HepG2 (cell line): ENCODE measurements at regions not wholly inside any gene's neighbourhood (a gene's known extent, or its start where the extent isn't known, plus 50 kb on each side); places are given as distances from the start of the nearest gene placed in this dataset.

ENCODE experiments used
- ATAC-seq: fragments of 200-7000 bp; cut with Tn5 transposase; 3 replicates; pipeline ENCODE4 v1.9.1; 2020; ENCODE audit warnings: mild to moderate bottlenecking, moderate library complexity
- BruUV-seq: library from RNA; stranded (reverse); fragments of 400-500 nt; replicated peaks from 2 replicates; lab custom pipeline; 2021; lab: Mats Ljungman, UMichigan
- CTCF ChIA-PET: fragments of 300-600 bp; formaldehyde crosslinking; extraction: SDS; loops from one replicate; lab custom pipeline; 2021; ENCODE audit warnings: low total read pairs, inconsistent platforms, low intra/inter-chr PET ratio; lab: Yijun Ruan, JAX
- POLR2A ChIA-PET: fragments of 350-600 bp; sonication (Branson Sonifier 250); formaldehyde crosslinking; loops from one replicate; lab custom pipeline; 2020; ENCODE audit warnings: antibody characterized with exemption, inconsistent platforms; lab: Yijun Ruan, JAX
- DNase-seq: peaks from one replicate; pipeline ENCODE4 v3.0.0-alpha.2; 2015; ENCODE audit warnings: low spot score
- FAIRE-seq: peaks from 3 replicates; lab custom pipeline; 2011; peaks lifted over from hg19 to GRCh38; lab: Jason Lieb, UNC
- H2AFZ ChIP-seq: one replicate; pipeline ENCODE4 v1.6.1; 2011; ENCODE audit warnings: low read length, inconsistent platforms
- H3K27ac ChIP-seq: fragments of 300-600 bp; 3 replicates; pipeline ENCODE4 v1.8.0; 2011; ENCODE audit warnings: mixed run types, mild to moderate bottlenecking, mixed read lengths, low read length, inconsistent platforms; ENCODE audit not compliant: insufficient read depth; ENCODE audit errors: extremely low read length
- H3K27me3 ChIP-seq, 2 experiments: fragments of 200-600 bp in 1 of 2; 2 replicates in 1 of 2; 3 replicates in 1 of 2; pipeline versions ENCODE4 v1.6.0 to v1.8.0; 2011; ENCODE audit warnings: low read length in 2 of 2, mild to moderate bottlenecking in 2 of 2, moderate library complexity in 2 of 2, inconsistent platforms in 1 of 2; ENCODE audit not compliant: insufficient read depth in 2 of 2, control insufficient read depth in 1 of 2
- H3K36me3 ChIP-seq, 2 experiments: fragments of 200-600 bp in 1 of 2; replicated peaks in 1 of 2; 2 replicates in 1 of 2; 3 replicates in 1 of 2; pipeline versions ENCODE4 v1.5.1 to v1.8.0; 2011; ENCODE audit warnings: low read length in 2 of 2, inconsistent platforms in 1 of 2; ENCODE audit not compliant: insufficient read depth in 2 of 2, control insufficient read depth in 1 of 2
- H3K4me1 ChIP-seq: 2 replicates; pipeline ENCODE4 v1.5.1; 2012; ENCODE audit warnings: low read length, inconsistent platforms; ENCODE audit not compliant: insufficient read depth
- H3K4me2 ChIP-seq: 2 replicates; pipeline ENCODE4 v1.6.0; 2011; ENCODE audit warnings: low read depth, low read length, inconsistent platforms
- H3K4me3 ChIP-seq, 3 experiments: fragments of 200-600 bp in 1 of 3; sonication (generic), shearing (Covaris generic) in 1 of 3; replicated peaks in 1 of 3; 2 replicates each; pipeline ENCODE4 v1.5.1; 2011 to 2016; ENCODE audit warnings: low read length in 3 of 3, inconsistent platforms in 2 of 3, low read depth in 2 of 3, mild to moderate bottlenecking in 2 of 3, control low read depth in 1 of 3, mixed read lengths in 1 of 3; ENCODE audit not compliant: insufficient read depth in 1 of 3
- H3K79me2 ChIP-seq: one replicate; pipeline ENCODE4 v1.6.1; 2011; ENCODE audit warnings: low read length, inconsistent platforms; ENCODE audit not compliant: insufficient read depth
- H3K9ac ChIP-seq: 2 replicates; pipeline ENCODE4 v1.6.0; 2011; ENCODE audit warnings: mild to moderate bottlenecking, low read depth, low read length, inconsistent platforms; ENCODE audit not compliant: insufficient read depth
- H3K9me3 ChIP-seq: 2 replicates; pipeline ENCODE4 v1.5.1; 2012; ENCODE audit warnings: mild to moderate bottlenecking, low read length
- H4K20me1 ChIP-seq: 2 replicates; pipeline ENCODE4 v1.6.0; 2011; ENCODE audit warnings: inconsistent platforms, mild to moderate bottlenecking, low read length, moderate library complexity; ENCODE audit not compliant: insufficient read depth
- ATF7 ChIP-seq, 2 experiments: fragments of 450-650 bp in 1 of 2; sonication (generic) in 1 of 2; formaldehyde crosslinking in 1 of 2; IDR thresholded peaks; 2 replicates each; pipeline versions ENCODE4 v1.4.0 to v1.6.1; 2016 to 2020; ENCODE audit warnings: antibody characterized with exemption in 1 of 2, mild to moderate bottlenecking in 1 of 2, missing genetic modification reagents in 1 of 2
- KAT8 ChIP-seq: IDR thresholded peaks from 2 replicates; pipeline ENCODE4 v1.6.1; 2016; ENCODE audit warnings: missing genetic modification reagents, missing compliant biosample characterization
- SATB2 ChIP-seq: sonication (generic); formaldehyde crosslinking; IDR thresholded peaks from 2 replicates; pipeline ENCODE4 v1.5.0; 2020; ENCODE audit warnings: missing genetic modification reagents
- YY1 ChIP-seq: IDR thresholded peaks from 2 replicates; pipeline ENCODE4 v1.6.1; 2011; ENCODE audit warnings: low read length, low read depth, moderate library complexity, mild to moderate bottlenecking; ENCODE audit not compliant: insufficient read depth, insufficient replicate concordance
- WGBS: methylation state at CpG from one replicate; pipeline ENCODE4 v1.1.6; 2017; ENCODE audit warnings: low lambda C conversion rate; 5-methylcytosine and 5-hydroxymethylcytosine counted together
- in situ Hi-C: cut with HindIII; loops from 2 replicates; pipeline ENCODE4 v1.10.0; 2017; ENCODE audit warnings: low pct_unique_long_range_greater_than_20kb; ENCODE audit not compliant: extremely low pct_ligation_motif_present
- intact Hi-C: fragments of 100-400 bp; cut with micrococcal nuclease; formaldehyde crosslinking; loops from one replicate; pipeline ENCODE4 v1.10.0; 2022; ENCODE audit not compliant: unreplicated experiment

GRCh38 chr2:58798676-58799208, 557.6 kb upstream of the FANCL start:
- ChIA-PET CTCF (no interaction called here), POLR2A (no interaction called here)
- Histone ChIP-seq H3K4me3 (no peak overlapping the region), H3K79me2 (no peaks in the 10 kb centered on the region), H3K4me1 (no peaks in the 10 kb centered on the region), H3K4me2 (no peak overlapping the region), H3K9me3 (no peaks in the 10 kb centered on the region), H3K9ac (no peak overlapping the region), H3K27ac (no peak overlapping the region), H3K27me3 (no peaks in the 10 kb centered on the region), H3K36me3 (no peaks in the 10 kb centered on the region), H4K20me1 (no peaks in the 10 kb centered on the region), H2AFZ (no peak overlapping the region)
- DNase-seq (no peak), FAIRE-seq (no peak), ATAC-seq (no peak)
- intact Hi-C loops (no loop called here), in situ Hi-C loops (no loop called here)
- TF ChIP-seq KAT8 (CRISPR knock-in tag) (no peak), YY1 (no peak)
- 53% methylated on average over 6 of the region's 6 CpGs for WGBS
- no TSS peak for BruUV-seq

GRCh38 chr2:58796239-58796910, 555.2 kb upstream of the FANCL start:
- H3K9ac ChIP-seq, result no peak overlapping the region
- intact Hi-C loops (no loop called here), in situ Hi-C loops (no loop called here)
- no peak overlapping the region for H3K4me3 ChIP-seq
- POLR2A ChIA-PET, result no interaction called here
- H3K4me1 ChIP-seq, result no peaks in the 10 kb centered on the region
- DNase-seq (no peak), FAIRE-seq (no peak), ATAC-seq (no peak)
- H3K36me3 ChIP-seq, result no peaks in the 10 kb centered on the region
- no peaks in the 10 kb centered on the region for H3K27me3 ChIP-seq
- 2% methylated on average over 2 of the region's 2 CpGs for WGBS
- no TSS peak for BruUV-seq
- H3K27ac ChIP-seq, result no peak overlapping the region
- TF ChIP-seq ATF7 (IDR thresholded peaks at IDR 0.05) (peak; percentile 36; the same call in 1 of the 2 replicates), ATF7 (CRISPR knock-in tag; IDR thresholded peaks at IDR 0.05) (no peak), SATB2 (no peak)
- CTCF ChIA-PET, result no interaction called here
- no peaks in the 10 kb centered on the region for H3K79me2 ChIP-seq
- H3K4me2 ChIP-seq, result no peak overlapping the region
- no peaks in the 10 kb centered on the region for H3K9me3 ChIP-seq
- no peaks in the 10 kb centered on the region for H4K20me1 ChIP-seq
- no peak overlapping the region for H2AFZ ChIP-seq
